ENCODE measurements at regions not wholly inside any gene's neighbourhood (a gene's known extent, or its start where the extent isn't known, plus 50 kb on each side); places are given as distances from the start of the nearest gene placed in this dataset.

GRCh38 chr12:14225064-14225463 is 140.4 kb upstream of the ATF7IP start:
- TF ChIP-seq CTCF (IDR thresholded peaks at IDR 0.05; ENCODE audit: low read depth, low read length) (no peak), EZH2phosphoT487 (IDR thresholded peaks at IDR 0.05; ENCODE audit: low read depth) (no peak)

Measured in OCI-LY3 (cell line).